ENCODE measurements at regions not wholly inside any gene's neighbourhood (a gene's known extent, or its start where the extent isn't known, plus 50 kb on each side); places are given as distances from the start of the nearest gene placed in this dataset.

DNA sequence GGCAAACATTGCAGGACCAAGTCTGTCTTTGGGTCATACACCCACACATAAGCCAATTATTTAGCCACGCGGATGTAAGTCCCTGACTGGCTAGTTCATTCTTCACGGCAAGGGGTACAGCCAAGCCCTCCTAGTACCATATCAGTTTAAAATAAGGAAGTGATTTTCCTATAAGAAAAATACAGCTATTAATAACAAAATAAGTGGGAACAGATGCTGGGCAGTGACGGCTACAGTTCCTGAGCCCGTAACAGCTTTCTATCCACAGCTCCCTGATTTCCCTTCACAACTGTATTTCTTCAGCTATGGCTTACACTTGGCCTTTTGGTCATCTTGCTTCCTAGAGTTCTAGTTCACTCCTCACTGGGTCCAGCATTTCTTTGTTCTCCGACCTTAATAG, 542.4 kb upstream of the C16orf82 start:
- DNase-seq (ENCODE audit: low spot score): no peak
- Mint-ChIP-seq H3K36me3 (ENCODE audit: low read depth) (no peaks in the 10 kb centered on the region), H3K4me3 (no peak overlapping the region), H3K4me1 (ENCODE audit: low read depth) (no peaks in the 10 kb centered on the region), H3K9me3 (no peaks in the 10 kb centered on the region), H3K27me3 (ENCODE audit: low read depth) (peaks cover 16% of the 10 kb centered on the region), H3K27ac (no peak overlapping the region)

- H3K9me3 Mint-ChIP-seq: no peaks in the 10 kb centered on the region
- no peaks in the 10 kb centered on the region for H3K4me1 Mint-ChIP-seq (ENCODE audit: low read depth)
- no peak overlapping the region for H3K27ac Mint-ChIP-seq
- no peak for DNase-seq (ENCODE audit: low spot score)
- no peak overlapping the region for H3K4me3 Mint-ChIP-seq
- peaks cover 16% of the 10 kb centered on the region for H3K27me3 Mint-ChIP-seq (ENCODE audit: low read depth)
- no peaks in the 10 kb centered on the region for H3K36me3 Mint-ChIP-seq (ENCODE audit: low read depth)
Measured at GRCh38 chr16:26524846-26525245, 541.9 kb upstream of the C16orf82 start.

DNA sequence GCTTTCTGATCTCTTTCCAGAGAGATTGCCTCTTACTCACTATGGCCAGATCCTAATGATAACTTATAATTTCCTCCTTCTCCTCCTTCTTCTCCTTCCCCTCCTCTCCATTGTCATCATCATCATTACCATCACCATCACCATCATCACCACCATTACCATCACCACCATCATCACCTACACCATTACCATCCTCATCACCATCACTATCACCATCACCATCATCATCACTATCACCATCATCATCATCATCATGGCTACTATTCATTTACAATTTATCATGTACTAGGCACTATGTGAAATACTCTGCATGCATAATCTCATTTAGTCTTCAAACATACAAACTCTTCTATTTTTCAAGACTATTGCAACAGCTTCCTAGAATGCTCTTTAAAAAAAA, 540.9 kb upstream of the C16orf82 start:
- Mint-ChIP-seq H3K4me1 (ENCODE audit: low read depth) (no peaks in the 10 kb centered on the region), H3K27ac (no peak overlapping the region), H3K4me3 (no peak overlapping the region), H3K36me3 (ENCODE audit: low read depth) (no peaks in the 10 kb centered on the region), H3K9me3 (no peaks in the 10 kb centered on the region), H3K27me3 (ENCODE audit: low read depth) (peaks cover 16% of the 10 kb centered on the region)
- no peak for DNase-seq (ENCODE audit: low spot score)

- H3K4me3 Mint-ChIP-seq: no peak overlapping the region
- H3K27ac Mint-ChIP-seq: no peak overlapping the region
- H3K4me1 Mint-ChIP-seq (ENCODE audit: low read depth): no peaks in the 10 kb centered on the region
- no peak for DNase-seq (ENCODE audit: low spot score)
- H3K9me3 Mint-ChIP-seq: no peaks in the 10 kb centered on the region
- peaks cover 13% of the 10 kb centered on the region for H3K27me3 Mint-ChIP-seq (ENCODE audit: low read depth)
- no peaks in the 10 kb centered on the region for H3K36me3 Mint-ChIP-seq (ENCODE audit: low read depth)
Measured at GRCh38 chr16:26526633-26527032, 540.1 kb upstream of the C16orf82 start.

DNA sequence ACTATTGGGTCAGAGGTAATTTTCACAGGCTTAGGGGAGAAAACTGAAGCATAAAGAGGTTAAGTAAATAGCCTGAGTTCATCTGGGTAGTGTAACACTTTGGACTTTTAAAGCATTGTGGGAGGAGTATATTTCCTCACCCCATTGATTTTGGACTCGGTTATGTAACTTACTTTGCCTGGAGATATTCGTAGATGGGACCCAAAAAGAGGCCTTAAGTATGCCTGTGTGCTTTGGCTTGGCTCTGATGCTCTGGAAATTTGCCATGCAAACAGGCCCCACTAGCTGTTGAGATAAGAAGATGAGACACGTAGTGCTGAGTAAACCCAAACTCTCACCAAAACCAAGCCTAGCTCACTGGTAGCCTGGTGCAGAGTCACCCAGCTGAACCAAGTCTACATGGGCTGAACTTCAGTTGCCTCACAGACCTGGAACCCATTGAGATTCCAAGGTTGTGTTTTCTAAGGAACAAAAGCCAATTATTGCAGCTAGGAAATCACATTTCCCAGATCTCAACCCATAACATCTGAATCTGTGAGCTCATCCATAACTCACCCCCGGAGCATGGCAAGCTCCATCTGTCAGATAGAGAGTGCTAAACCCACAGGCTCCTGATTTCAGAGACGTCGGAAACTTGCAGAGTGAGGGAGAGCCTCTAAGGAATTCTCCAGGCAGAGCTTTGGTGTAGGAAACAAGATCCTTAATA, 536.0 kb upstream of the C16orf82 start:
- DNase-seq (ENCODE audit: low spot score): no peak
- Mint-ChIP-seq H3K4me3 (no peak overlapping the region), H3K9me3 (no peaks in the 10 kb centered on the region), H3K27me3 (ENCODE audit: low read depth) (peaks cover 25% of the 10 kb centered on the region), H3K36me3 (ENCODE audit: low read depth) (no peaks in the 10 kb centered on the region), H3K27ac (no peak overlapping the region), H3K4me1 (ENCODE audit: low read depth) (no peaks in the 10 kb centered on the region)

DNA sequence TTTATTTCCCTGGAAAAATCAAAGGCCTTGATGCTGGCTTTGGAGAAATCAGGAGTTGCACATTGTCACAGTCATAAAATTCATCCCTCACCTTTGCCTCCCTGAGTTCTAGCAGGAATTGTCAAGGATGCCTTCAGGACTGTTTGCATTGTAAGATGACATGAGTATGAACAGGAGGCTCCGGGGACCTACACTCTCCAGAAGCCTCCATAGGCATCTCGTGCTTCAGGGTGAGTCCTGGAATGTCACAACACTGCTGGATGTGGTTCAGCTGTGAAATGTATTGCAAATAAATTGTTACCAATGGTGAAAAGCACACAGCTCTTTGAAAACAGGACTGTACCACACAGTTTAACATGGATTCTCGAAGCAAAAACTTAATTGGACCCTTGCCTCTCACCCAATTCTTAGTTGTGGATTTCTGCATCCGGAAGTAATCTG, 535.4 kb upstream of the C16orf82 start:
- H3K27me3 Mint-ChIP-seq (ENCODE audit: low read depth): peaks cover 21% of the 10 kb centered on the region
- no peak overlapping the region for H3K27ac Mint-ChIP-seq
- DNase-seq (ENCODE audit: low spot score): no peak

GRCh38 chr16:26532456-26532855, 534.3 kb upstream of the C16orf82 start:
- H3K36me3 Mint-ChIP-seq (ENCODE audit: low read depth): no peaks in the 10 kb centered on the region
- H3K4me3 Mint-ChIP-seq: no peak overlapping the region
- H3K9me3 Mint-ChIP-seq: no peaks in the 10 kb centered on the region
- H3K4me1 Mint-ChIP-seq (ENCODE audit: low read depth): no peaks in the 10 kb centered on the region
- no peak for DNase-seq (ENCODE audit: low spot score)
- H3K27ac Mint-ChIP-seq: no peak overlapping the region
- peaks cover 25% of the 10 kb centered on the region for H3K27me3 Mint-ChIP-seq (ENCODE audit: low read depth)

More for the DNA sequence above, 535.4 kb upstream of the C16orf82 start:
- Mint-ChIP-seq H3K9me3 (no peaks in the 10 kb centered on the region), H3K36me3 (ENCODE audit: low read depth) (no peaks in the 10 kb centered on the region), H3K4me3 (no peak overlapping the region), H3K4me1 (ENCODE audit: low read depth) (no peaks in the 10 kb centered on the region)

GRCh38 chr16:26542198-26542597, 524.5 kb upstream of the C16orf82 start:
- H3K36me3 Mint-ChIP-seq (ENCODE audit: low read depth): no peaks in the 10 kb centered on the region
- no peaks in the 10 kb centered on the region for H3K4me1 Mint-ChIP-seq (ENCODE audit: low read depth)
- peaks cover 4% of the 10 kb centered on the region for H3K27me3 Mint-ChIP-seq (ENCODE audit: low read depth)
- no peak overlapping the region for H3K27ac Mint-ChIP-seq
- no peak for DNase-seq (ENCODE audit: low spot score)
- H3K9me3 Mint-ChIP-seq: no peaks in the 10 kb centered on the region
- H3K4me3 Mint-ChIP-seq: no peak overlapping the region

GRCh38 chr16:26546573-26546972, 520.2 kb upstream of the C16orf82 start:
- Mint-ChIP-seq H3K9me3 (no peaks in the 10 kb centered on the region), H3K4me3 (no peak overlapping the region), H3K27ac (no peak overlapping the region), H3K27me3 (ENCODE audit: low read depth) (peaks cover 16% of the 10 kb centered on the region), H3K4me1 (ENCODE audit: low read depth) (no peaks in the 10 kb centered on the region), H3K36me3 (ENCODE audit: low read depth) (no peaks in the 10 kb centered on the region)
- DNase-seq (ENCODE audit: low spot score): no peak

- no peaks in the 10 kb centered on the region for H3K9me3 Mint-ChIP-seq
- H3K36me3 Mint-ChIP-seq (ENCODE audit: low read depth): no peaks in the 10 kb centered on the region
- H3K27me3 Mint-ChIP-seq (ENCODE audit: low read depth): peaks cover 23% of the 10 kb centered on the region
- no peak overlapping the region for H3K4me3 Mint-ChIP-seq
- no peak overlapping the region for H3K27ac Mint-ChIP-seq
- H3K4me1 Mint-ChIP-seq (ENCODE audit: low read depth): no peaks in the 10 kb centered on the region
- DNase-seq (ENCODE audit: low spot score): no peak
Measured at GRCh38 chr16:26547681-26548080, 519.0 kb upstream of the C16orf82 start.

DNA sequence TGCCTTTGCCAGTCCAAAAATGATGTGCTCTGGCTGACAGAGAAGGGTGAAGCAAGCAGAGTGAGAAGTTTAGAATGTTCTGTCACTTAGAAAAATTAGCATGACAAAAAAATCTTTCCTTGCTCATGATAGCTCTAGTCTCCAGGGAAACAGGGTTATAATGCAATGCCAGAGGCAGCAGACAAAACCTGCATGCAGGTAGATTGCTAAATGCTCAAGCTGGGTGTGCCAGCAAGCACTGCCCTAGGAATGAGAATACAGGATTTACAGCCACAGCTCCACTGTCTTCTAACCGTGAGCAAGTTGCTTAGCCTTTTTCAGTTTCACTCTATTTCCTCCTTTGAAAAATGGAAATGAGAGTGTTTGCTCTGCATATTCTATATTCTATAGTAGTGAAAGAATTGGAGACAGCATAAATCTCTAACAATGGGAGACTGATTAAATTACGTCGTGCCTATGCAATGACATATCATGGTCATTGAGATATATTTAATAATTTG, 516.6 kb upstream of the C16orf82 start:
- Mint-ChIP-seq H3K27ac (no peak overlapping the region), H3K4me3 (no peak overlapping the region), H3K36me3 (ENCODE audit: low read depth) (no peaks in the 10 kb centered on the region), H3K27me3 (ENCODE audit: low read depth) (peaks cover 39% of the 10 kb centered on the region), H3K9me3 (no peaks in the 10 kb centered on the region), H3K4me1 (ENCODE audit: low read depth) (no peaks in the 10 kb centered on the region)
- no peak for DNase-seq (ENCODE audit: low spot score)

GRCh38 chr16:26554030-26554429, 512.7 kb upstream of the C16orf82 start:
- Mint-ChIP-seq H3K27ac (no peak overlapping the region), H3K4me3 (no peak overlapping the region), H3K36me3 (ENCODE audit: low read depth) (no peaks in the 10 kb centered on the region), H3K27me3 (ENCODE audit: low read depth) (peaks cover 52% of the 10 kb centered on the region), H3K4me1 (ENCODE audit: low read depth) (no peaks in the 10 kb centered on the region), H3K9me3 (no peaks in the 10 kb centered on the region)
- DNase-seq (ENCODE audit: low spot score): no peak

GRCh38 chr16:26561303-26561702, 505.4 kb upstream of the C16orf82 start:
- no peak overlapping the region for H3K27ac Mint-ChIP-seq
- no peaks in the 10 kb centered on the region for H3K4me1 Mint-ChIP-seq (ENCODE audit: low read depth)
- no peaks in the 10 kb centered on the region for H3K36me3 Mint-ChIP-seq (ENCODE audit: low read depth)
- peaks cover 51% of the 10 kb centered on the region for H3K27me3 Mint-ChIP-seq (ENCODE audit: low read depth)
- no peak overlapping the region for H3K4me3 Mint-ChIP-seq
- no peak for DNase-seq (ENCODE audit: low spot score)
- H3K9me3 Mint-ChIP-seq: no peaks in the 10 kb centered on the region

DNA sequence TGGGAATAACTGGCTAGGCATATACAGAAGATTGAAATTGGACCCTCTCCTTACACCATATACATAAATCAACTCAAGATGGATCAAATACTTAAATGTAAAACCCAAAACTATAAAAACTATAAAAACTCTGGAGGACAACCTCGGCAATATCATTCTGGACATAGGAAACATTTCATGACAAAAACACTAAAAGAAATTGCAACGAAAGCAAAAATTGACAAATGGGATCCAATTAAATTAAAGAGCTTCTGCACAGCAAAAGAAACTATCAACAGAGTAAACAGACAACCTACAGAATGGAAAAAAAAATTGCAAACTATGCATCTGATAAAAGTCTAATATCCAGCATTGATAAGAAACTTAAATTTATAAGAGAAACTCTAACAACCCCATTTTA, 503.7 kb upstream of the C16orf82 start:
- Mint-ChIP-seq H3K4me3 (no peak overlapping the region), H3K9me3 (no peaks in the 10 kb centered on the region), H3K4me1 (ENCODE audit: low read depth) (no peaks in the 10 kb centered on the region), H3K27me3 (ENCODE audit: low read depth) (peaks cover 45% of the 10 kb centered on the region), H3K27ac (no peak overlapping the region), H3K36me3 (ENCODE audit: low read depth) (no peaks in the 10 kb centered on the region)
- no peak for DNase-seq (ENCODE audit: low spot score)

- Mint-ChIP-seq H3K27ac (no peak overlapping the region), H3K27me3 (ENCODE audit: low read depth) (peaks cover 31% of the 10 kb centered on the region), H3K36me3 (ENCODE audit: low read depth) (no peaks in the 10 kb centered on the region), H3K4me3 (no peak overlapping the region), H3K4me1 (ENCODE audit: low read depth) (peaks cover 2% of the 10 kb centered on the region), H3K9me3 (no peaks in the 10 kb centered on the region)
- no peak for DNase-seq (ENCODE audit: low spot score)
Measured at GRCh38 chr16:26567356-26567755, 499.4 kb upstream of the C16orf82 start.

All from T-helper 2 cell treated with Interferon-gamma antibody and Interleukin-4, amounts not matched to agents 5 μg/mL and 100 μg/mL, for 36 hours (primary cell).